NCI-H1092 treated with DMSO at 0.1 percent for 48 hours (cell line): ENCODE measurements at regions not wholly inside any gene's neighbourhood (a gene's known extent, or its start where the extent isn't known, plus 50 kb on each side); places are given as distances from the start of the nearest gene placed in this dataset.
A peak's percentile ranks its signal among the peaks of the same experiment; 100 is the strongest.

Source experiments
- DNase-seq: peaks from one replicate; lab custom pipeline; 2025; lab: John Stamatoyannopoulos, UW

DNA sequence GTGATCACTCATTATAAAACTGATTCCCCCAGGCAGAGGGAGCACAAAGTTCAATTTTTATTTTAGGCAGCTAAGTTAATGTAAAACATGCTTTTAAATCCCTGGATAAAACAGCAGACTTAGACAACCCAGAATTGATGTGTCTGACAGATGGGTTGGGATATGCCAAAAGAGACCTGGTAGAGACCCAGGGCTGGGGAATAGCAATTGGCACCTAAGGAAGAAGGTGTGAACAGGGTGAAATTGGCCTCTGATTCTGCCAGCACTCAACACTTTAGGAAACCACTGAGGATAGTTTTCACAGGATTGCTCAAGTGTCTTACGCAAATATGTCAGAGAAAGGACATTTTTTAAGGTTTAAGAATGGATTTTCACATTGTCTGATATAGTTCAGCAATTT, 938.2 kb upstream of the CDH8 start:
- no peak for DNase-seq

DNA sequence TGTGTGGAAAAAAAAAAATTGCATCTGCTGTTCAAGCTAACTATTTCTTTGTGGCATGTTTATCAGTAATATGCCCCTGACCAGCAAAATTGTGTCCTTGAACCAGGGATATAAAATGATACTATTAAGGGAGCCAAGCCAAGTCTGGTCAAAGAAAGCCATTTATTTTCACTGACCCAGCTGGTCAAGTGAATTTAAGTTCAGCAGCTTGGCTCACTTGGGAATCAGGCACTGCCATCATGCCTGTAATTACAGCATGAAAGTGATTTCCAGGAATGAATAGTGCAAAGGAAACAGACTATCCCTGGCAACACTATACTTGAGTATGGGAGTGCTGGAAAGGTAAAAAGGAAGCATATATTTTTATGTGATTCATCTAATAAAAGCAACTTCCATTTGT, 934.6 kb upstream of the CDH8 start:
- DNase-seq: peak; percentile 23

DNA sequence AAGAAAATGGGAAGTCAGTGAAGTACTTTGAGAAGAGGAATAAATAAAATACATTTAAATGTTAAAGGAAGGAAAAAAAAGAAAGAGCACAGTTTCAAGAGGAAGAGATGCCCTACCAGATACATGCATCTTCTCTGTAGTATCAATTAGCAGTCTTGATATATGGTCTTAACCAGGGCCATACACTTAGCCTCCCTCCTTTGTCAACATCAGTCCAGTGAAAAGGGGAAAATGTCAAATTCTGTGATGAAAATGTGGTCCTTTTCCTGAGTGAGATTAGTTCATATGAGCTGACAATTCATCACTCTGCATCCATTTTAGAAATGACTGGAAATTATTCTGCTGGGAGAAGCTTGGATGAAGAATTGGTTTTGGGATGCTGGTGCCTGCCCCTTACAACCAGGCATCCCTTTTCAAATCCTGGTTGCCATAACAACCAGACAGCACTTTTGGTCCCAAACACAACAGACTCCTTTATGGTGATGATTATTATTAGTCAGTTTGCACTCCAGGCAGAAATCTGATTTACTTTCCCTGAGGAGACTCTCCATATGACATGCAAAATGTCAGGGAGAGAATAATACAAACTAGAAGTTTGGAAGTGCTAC, 933.6 kb upstream of the CDH8 start:
- no peak for DNase-seq

DNA sequence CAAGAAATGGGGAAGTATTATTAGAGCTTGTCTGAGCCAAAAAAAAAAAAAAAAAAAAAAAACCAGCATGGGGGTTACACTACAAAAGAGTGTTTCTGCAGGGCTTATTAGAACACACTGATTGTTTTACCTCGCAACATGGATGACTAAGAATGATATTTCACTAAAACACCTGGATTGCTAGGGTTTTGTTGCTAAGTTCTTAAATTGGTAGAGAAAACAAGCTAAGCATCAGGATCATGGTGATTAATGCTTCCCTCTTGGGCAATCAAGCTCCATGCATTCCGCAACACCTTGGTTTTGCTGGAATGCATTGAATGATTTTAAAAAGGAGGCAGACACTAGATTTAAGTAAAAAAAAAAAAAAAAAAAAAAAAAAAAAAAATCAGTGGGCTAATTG, 931.4 kb upstream of the CDH8 start:
- DNase-seq: no peak

- DNase-seq: peak; percentile 83
Measured at GRCh38 chr16:62967163-62967562, 930.9 kb upstream of the CDH8 start.

DNA sequence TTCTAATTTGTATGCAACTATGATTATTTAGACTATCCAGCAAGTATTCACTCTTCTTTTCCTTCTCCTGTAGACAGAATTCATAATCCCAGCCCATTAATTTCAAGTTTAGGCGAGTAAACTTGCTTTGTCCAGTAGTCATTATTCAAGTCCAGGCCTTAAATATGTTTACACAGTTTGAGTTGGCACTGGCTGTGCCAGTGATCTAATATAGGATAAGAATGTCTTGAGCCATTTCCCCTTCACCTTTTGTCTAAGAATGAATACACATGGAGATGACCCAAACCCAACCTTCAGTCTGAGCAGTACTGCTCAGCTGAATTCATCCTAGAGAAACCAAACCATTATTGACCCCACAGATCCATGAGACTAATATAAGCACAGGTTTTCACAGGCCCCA, 930.4 kb upstream of the CDH8 start:
- peak; percentile 62 for DNase-seq

DNA sequence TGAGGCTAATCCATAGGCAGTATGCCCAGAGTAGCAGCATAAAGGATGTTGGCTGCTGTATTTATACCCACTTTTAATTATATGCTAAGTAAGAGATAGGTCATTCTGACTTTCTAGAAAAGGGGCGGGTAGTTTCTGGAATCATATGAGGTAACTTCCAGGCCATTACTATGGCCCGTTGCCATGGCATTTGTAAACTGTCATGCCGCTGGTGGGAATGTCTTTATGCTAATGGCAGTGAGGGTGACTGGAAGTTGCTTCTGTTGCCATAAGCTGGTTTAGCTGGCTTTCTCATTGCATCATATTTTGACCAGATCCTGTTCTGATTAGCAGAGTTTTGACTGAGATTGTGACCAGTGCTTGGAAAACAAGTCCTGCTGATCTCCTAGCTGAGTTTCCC, 929.6 kb upstream of the CDH8 start:
- DNase-seq: no peak

DNA sequence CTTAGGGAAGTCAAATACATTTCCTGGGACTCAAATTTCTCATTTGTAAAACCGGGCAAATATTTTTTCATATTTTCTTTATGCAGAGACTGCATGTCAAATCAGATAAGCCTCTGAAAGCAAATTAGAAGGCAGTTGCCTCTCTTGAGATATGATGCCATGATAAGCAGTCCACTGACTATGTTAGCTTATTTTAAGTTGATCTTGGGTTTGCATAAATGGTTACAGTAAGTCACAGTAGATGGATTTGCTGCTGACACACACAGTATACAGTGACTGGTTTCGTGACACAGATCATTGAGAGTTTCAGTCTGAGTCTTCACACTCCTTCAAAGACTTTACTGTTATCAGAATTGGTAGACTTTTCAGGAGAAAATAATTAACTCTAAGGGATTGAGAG, 927.6 kb upstream of the CDH8 start:
- no peak for DNase-seq

DNA sequence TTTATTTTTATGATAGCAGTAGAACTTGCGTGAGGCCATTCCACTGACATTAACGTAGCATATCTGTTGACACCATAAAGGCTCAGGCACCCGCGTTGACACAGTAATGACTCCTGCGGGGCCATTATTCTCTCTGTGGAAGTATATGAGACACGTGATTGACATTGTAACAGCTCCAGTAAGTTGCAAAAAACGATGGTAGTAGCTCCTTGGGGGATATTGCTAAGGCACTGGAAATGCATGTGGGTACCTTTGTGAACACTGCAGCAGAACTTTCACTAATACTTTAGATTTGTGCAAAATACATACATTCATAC, 918.8 kb upstream of the CDH8 start:
- DNase-seq: no peak

GRCh38 chr16:62954144-62955032, 918.1 kb upstream of the CDH8 start:
- no peak for DNase-seq

- no peak for DNase-seq
Measured at GRCh38 chr16:62950351-62950750, 914.1 kb upstream of the CDH8 start.

DNA sequence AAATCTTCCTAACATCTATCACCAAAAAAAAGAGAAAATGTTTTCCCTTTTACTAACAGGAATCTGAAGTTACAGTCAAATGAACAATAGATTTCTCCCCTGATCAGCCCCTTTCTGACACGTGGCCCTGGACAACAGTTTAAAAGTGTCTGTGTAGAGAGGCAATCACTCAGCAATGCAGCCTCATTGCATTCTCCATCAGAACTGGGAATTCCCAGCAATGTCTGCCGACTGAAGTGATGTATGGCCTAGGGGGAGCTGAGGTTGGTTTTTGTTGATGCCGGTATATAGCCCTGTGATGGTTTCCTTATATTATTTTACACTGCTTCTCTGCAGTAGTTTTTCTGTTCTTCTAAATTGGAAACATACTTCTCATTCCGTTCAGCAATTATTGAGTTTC, 904.3 kb upstream of the CDH8 start:
- no peak for DNase-seq

- no peak for DNase-seq
Measured at GRCh38 chr16:62939687-62940086, 903.4 kb upstream of the CDH8 start.

GRCh38 chr16:62933929-62934328, 897.7 kb upstream of the CDH8 start:
- no peak for DNase-seq

GRCh38 chr16:62929593-62929992, 893.4 kb upstream of the CDH8 start:
- no peak for DNase-seq

DNA sequence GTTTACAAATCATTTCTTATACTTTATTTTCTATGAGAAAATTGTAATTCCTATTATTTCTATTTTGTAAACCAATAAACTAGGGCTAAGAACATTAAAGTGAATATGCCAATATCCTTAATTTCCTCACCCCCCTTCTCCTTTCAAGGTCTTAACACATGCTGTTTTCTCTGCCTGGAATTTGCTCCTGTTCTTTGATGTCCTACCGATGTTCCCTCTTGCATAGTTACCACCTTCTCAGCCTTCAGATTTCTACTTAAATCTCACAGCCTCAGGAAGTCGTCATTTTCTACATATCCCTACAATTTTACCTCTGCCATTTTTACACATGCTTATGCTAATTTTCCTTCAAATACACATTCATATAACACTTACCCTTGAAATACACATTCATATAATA, 890.9 kb upstream of the CDH8 start:
- DNase-seq: no peak

GRCh38 chr16:62926121-62926801, 890.0 kb upstream of the CDH8 start:
- DNase-seq: no peak

DNA sequence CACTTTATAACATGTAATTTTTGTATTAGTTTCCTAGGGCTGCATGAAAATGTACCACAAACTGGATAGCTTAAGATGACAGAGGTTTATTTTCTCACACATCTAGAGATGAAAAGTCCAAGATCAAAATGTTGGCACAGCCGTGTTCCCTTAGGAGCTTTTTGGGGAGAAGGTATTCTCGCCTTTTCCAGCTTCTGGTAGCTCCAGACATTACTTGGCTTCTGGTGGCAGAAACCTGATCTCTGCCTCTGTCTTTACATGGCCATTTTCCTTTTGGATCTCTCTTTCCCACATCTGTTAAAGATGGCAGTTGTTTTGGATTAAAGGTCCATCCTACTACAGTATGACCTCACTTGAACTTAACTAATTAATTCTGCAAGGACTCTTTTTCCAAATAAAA, 885.7 kb upstream of the CDH8 start:
- DNase-seq: no peak

DNA sequence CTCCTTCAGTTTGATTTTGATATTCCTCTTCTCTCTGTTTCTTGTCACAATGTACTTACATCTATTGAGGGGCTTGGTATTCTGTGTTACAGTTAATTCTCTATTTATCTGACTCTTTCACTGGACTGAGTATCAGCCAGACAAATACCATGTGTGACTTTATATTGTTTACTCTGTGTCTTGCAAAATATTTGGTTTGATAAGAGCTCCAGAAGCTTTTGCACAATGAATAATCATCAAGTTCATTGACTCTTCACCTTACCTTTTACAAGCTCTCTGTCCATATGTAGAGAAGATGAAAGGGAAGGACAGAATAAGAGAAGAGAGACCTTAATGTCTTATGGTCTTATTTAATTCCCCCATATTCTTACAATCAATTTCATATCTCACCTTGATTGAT, 877.7 kb upstream of the CDH8 start:
- no peak for DNase-seq

DNA sequence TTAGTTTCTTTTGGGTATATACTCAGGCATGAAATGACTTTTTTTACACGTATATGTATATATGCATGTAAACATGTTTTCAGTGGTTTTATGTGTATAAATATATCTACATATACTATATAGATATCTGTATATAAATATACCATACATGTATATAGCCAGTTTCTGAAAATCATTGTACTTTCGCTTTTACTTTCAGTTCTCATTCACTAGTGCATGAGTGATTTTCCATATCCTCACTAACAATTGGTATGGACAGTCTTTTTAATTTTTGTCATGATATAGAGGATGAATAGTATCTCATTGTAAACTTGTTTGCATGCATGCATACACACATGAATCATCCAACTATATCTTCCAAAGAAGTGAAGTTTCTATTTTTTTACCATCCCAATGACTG, 877.1 kb upstream of the CDH8 start:
- DNase-seq: no peak

- no peak for DNase-seq
Measured at GRCh38 chr16:62909597-62909996, 873.4 kb upstream of the CDH8 start.

DNA sequence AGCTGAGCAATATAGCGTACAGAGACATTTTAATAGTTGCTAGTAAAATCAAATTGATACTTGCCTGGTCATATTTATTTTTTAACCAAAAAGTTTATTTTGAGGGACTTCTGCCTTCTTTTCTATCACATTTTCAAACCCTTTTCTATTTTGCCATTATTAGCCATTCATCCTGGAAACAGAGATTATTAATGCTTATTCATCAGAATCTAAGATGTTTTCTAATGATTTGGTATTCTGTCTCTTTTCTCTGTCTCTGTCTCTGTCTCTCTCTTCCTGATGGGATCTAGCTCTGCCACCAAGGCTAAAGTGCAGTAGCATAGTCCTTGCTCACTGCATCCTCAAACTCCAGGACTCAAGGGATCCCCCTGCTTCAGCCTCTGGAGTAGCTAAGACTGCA, 871.3 kb upstream of the CDH8 start:
- no peak for DNase-seq

GRCh38 chr16:62903961-62904502, 867.8 kb upstream of the CDH8 start:
- DNase-seq: no peak
